ENCODE measurements at regions not wholly inside any gene's neighbourhood (a gene's known extent, or its start where the extent isn't known, plus 50 kb on each side); places are given as distances from the start of the nearest gene placed in this dataset.
A peak's percentile ranks its signal among the peaks of the same experiment; 100 is the strongest.

- no peak for DNase-seq
These were observed 73.4 kb upstream of the TNRC6C start for GRCh38 chr17:77884967-77885641.

- no peak for DNase-seq
These were observed 72.7 kb upstream of the TNRC6C start for GRCh38 chr17:77885678-77886386.

- DNase-seq = peak; percentile 87
These were observed 72.1 kb upstream of the TNRC6C start for GRCh38 chr17:77886387-77886728.

GRCh38 chr17:77887110-77887463, 71.4 kb upstream of the TNRC6C start:
- no peak for DNase-seq

GRCh38 chr17:77887464-77888241, 70.8 kb upstream of the TNRC6C start:
- peak; percentile 95 for DNase-seq

GRCh38 chr17:77888242-77889134, 70.0 kb upstream of the TNRC6C start:
- peak; percentile 47 for DNase-seq

GRCh38 chr17:77889135-77889505, 69.4 kb upstream of the TNRC6C start:
- no peak for DNase-seq

- no peak for DNase-seq
These were observed 68.4 kb upstream of the TNRC6C start for GRCh38 chr17:77889866-77890760.

- no peak for DNase-seq
These were observed 67.7 kb upstream of the TNRC6C start for GRCh38 chr17:77890771-77891170.

GRCh38 chr17:77891602-77892001, 66.9 kb upstream of the TNRC6C start:
- no peak for DNase-seq

- DNase-seq = no peak
These were observed 66.5 kb upstream of the TNRC6C start for GRCh38 chr17:77892031-77892430.

- DNase-seq = peak; percentile 14
These were observed 65.9 kb upstream of the TNRC6C start for GRCh38 chr17:77892469-77893143.

- DNase-seq = no peak
These were observed 65.1 kb upstream of the TNRC6C start for GRCh38 chr17:77893144-77894044.

- DNase-seq = no peak
These were observed 64.2 kb upstream of the TNRC6C start for GRCh38 chr17:77894126-77894956.

- DNase-seq = no peak
These were observed 60.7 kb upstream of the TNRC6C start for GRCh38 chr17:77897741-77898301.

- DNase-seq = no peak
These were observed 59.7 kb upstream of the TNRC6C start for GRCh38 chr17:77898521-77899434.

GRCh38 chr17:77899498-77899897, 59.0 kb upstream of the TNRC6C start:
- DNase-seq = no peak

- peak; percentile 26 for DNase-seq
These were observed 57.0 kb upstream of the TNRC6C start for GRCh38 chr17:77901481-77901880.
